NCI-H69 (cell line): ENCODE measurements at regions not wholly inside any gene's neighbourhood (a gene's known extent, or its start where the extent isn't known, plus 50 kb on each side); places are given as distances from the start of the nearest gene placed in this dataset.
"Not testable (repeated sequence)": the region's sequence is repeated elsewhere in the genome, so short reads cannot be mapped to it uniquely, and the experiment has no call there.

ENCODE experiments used
- DNase-seq: peaks from one replicate; lab custom pipeline; 2025; lab: John Stamatoyannopoulos, UW

- no peak for DNase-seq
Measured at GRCh38 chr3:67957268-67957667, 302.9 kb upstream of the SUCLG2 start.

- DNase-seq: peak; percentile 77
Measured at GRCh38 chr3:67947808-67948508, 293.5 kb upstream of the SUCLG2 start.

- DNase-seq: no peak
Measured at GRCh38 chr3:67946436-67946835, 292.0 kb upstream of the SUCLG2 start.

- no peak for DNase-seq
Measured at GRCh38 chr3:67943546-67943945, 289.1 kb upstream of the SUCLG2 start.

GRCh38 chr3:67941433-67942030, 287.1 kb upstream of the SUCLG2 start:
- DNase-seq: no peak

- DNase-seq: no peak
Measured at GRCh38 chr3:67940210-67940952, 286.0 kb upstream of the SUCLG2 start.

- no peak for DNase-seq
Measured at GRCh38 chr3:67937498-67938118, 283.2 kb upstream of the SUCLG2 start.

GRCh38 chr3:67930394-67930793, 276.0 kb upstream of the SUCLG2 start:
- not testable (repeated sequence) for DNase-seq

- no peak for DNase-seq
Measured at GRCh38 chr3:67923796-67924195, 269.4 kb upstream of the SUCLG2 start.

GRCh38 chr3:67920969-67921368, 266.6 kb upstream of the SUCLG2 start:
- DNase-seq: no peak

- DNase-seq: no peak
Measured at GRCh38 chr3:67920311-67920710, 265.9 kb upstream of the SUCLG2 start.

GRCh38 chr3:67916353-67916752, 261.9 kb upstream of the SUCLG2 start:
- DNase-seq: no peak

- no peak for DNase-seq
Measured at GRCh38 chr3:67907735-67908134, 253.3 kb upstream of the SUCLG2 start.

- no peak for DNase-seq
Measured at GRCh38 chr3:67906261-67906660, 251.8 kb upstream of the SUCLG2 start.

GRCh38 chr3:67901681-67902080, 247.3 kb upstream of the SUCLG2 start:
- DNase-seq: peak; percentile 45

- no peak for DNase-seq
Measured at GRCh38 chr3:67898916-67899315, 244.5 kb upstream of the SUCLG2 start.

- no peak for DNase-seq
Measured at GRCh38 chr3:67897351-67898336, 243.2 kb upstream of the SUCLG2 start.

GRCh38 chr3:67896130-67896529, 241.7 kb upstream of the SUCLG2 start:
- no peak for DNase-seq

- DNase-seq: no peak
Measured at GRCh38 chr3:67894510-67894909, 240.1 kb upstream of the SUCLG2 start.

- no peak for DNase-seq
Measured at GRCh38 chr3:67884345-67884744, 229.9 kb upstream of the SUCLG2 start.

- no peak for DNase-seq
Measured at GRCh38 chr3:67883766-67884165, 229.4 kb upstream of the SUCLG2 start.

- no peak for DNase-seq
Measured at GRCh38 chr3:67882981-67883380, 228.6 kb upstream of the SUCLG2 start.
